NT2/D1 (cell line): ENCODE measurements at regions not wholly inside any gene's neighbourhood (a gene's known extent, or its start where the extent isn't known, plus 50 kb on each side); places are given as distances from the start of the nearest gene placed in this dataset.
"Not testable (repeated sequence)": the region's sequence is repeated elsewhere in the genome, so short reads cannot be mapped to it uniquely, and the experiment has no call there.

Source experiments
- DNase-seq: peaks from one replicate; pipeline ENCODE4 v3.0.0-alpha.2; 2011; ENCODE audit warnings: low read depth, low spot score
- H3K27me3 ChIP-seq: 2 replicates; pipeline ENCODE4 v1.6.0; 2011; ENCODE audit warnings: mild to moderate bottlenecking; ENCODE audit not compliant: insufficient read length, insufficient read depth
- H3K36me3 ChIP-seq: 2 replicates; pipeline ENCODE4 v1.6.1; 2011; ENCODE audit warnings: mild to moderate bottlenecking, low read length, mixed read lengths; ENCODE audit not compliant: insufficient read depth, insufficient read length
- H3K4me1 ChIP-seq: 2 replicates; pipeline ENCODE4 v1.5.1; 2011; ENCODE audit not compliant: insufficient read depth, insufficient read length
- H3K4me3 ChIP-seq: 2 replicates; pipeline ENCODE4 v1.5.1; 2011; ENCODE audit warnings: low read depth; ENCODE audit not compliant: insufficient read length
- H3K9ac ChIP-seq: 2 replicates; pipeline ENCODE4 v1.6.0; 2011; ENCODE audit warnings: low read depth; ENCODE audit not compliant: insufficient read length
- H3K9me3 ChIP-seq: 2 replicates; pipeline ENCODE4 v1.5.1; 2011; ENCODE audit warnings: mild to moderate bottlenecking, low read length; ENCODE audit not compliant: insufficient read depth
- SUZ12 ChIP-seq: IDR thresholded peaks from 2 replicates; pipeline ENCODE4 v1.6.1; 2011; ENCODE audit not compliant: insufficient read length, insufficient read depth; ENCODE audit errors: extremely low read depth
- YY1 ChIP-seq: IDR thresholded peaks from 2 replicates; pipeline ENCODE4 v1.6.1; 2011; ENCODE audit not compliant: insufficient read length, insufficient read depth
- ZNF274 ChIP-seq: IDR thresholded peaks from 2 replicates; pipeline ENCODE4 v1.6.1; 2011; ENCODE audit warnings: mild to moderate bottlenecking, low read depth, low read length

- Histone ChIP-seq H3K4me3 (no peak overlapping the region), H3K9ac (no peak overlapping the region), H3K9me3 (no peaks in the 10 kb centered on the region; the same call in 1 of the 2 replicates), H3K27me3 (no peaks in the 10 kb centered on the region), H3K36me3 (no peaks in the 10 kb centered on the region), H3K4me1 (peaks cover 4% of the 10 kb centered on the region)
- no peak for DNase-seq
- no peak for TF ChIP-seq YY1
- no peak for TF ChIP-seq ZNF274
- TF ChIP-seq SUZ12, result no peak
Observed at GRCh38 chr12:105482951-105483350, 152.5 kb downstream of the C12orf75 start.

- no peak overlapping the region for H3K4me3 ChIP-seq
- H3K9ac ChIP-seq, result no peak overlapping the region
- H3K36me3 ChIP-seq, result no peaks in the 10 kb centered on the region
- no peaks in the 10 kb centered on the region for H3K27me3 ChIP-seq
- TF ChIP-seq SUZ12 (no peak), ZNF274 (no peak), YY1 (no peak)
- no peaks in the 10 kb centered on the region; the same call in 1 of the 2 replicates for H3K9me3 ChIP-seq
- no peak for DNase-seq
- H3K4me1 ChIP-seq, result peaks cover 4% of the 10 kb centered on the region
Observed at GRCh38 chr12:105483691-105484090, 153.2 kb downstream of the C12orf75 start.

- Histone ChIP-seq H3K4me1 (peaks cover 4% of the 10 kb centered on the region), H3K9ac (no peak overlapping the region), H3K4me3 (no peak overlapping the region), H3K36me3 (no peaks in the 10 kb centered on the region), H3K27me3 (no peaks in the 10 kb centered on the region), H3K9me3 (no peaks in the 10 kb centered on the region; the same call in 1 of the 2 replicates)
- TF ChIP-seq ZNF274 (no peak), SUZ12 (no peak), YY1 (no peak)
- DNase-seq, result no peak
Observed at GRCh38 chr12:105485321-105485910, 154.9 kb downstream of the C12orf75 start.

GRCh38 chr12:105485921-105486320, 155.4 kb downstream of the C12orf75 start:
- DNase-seq, result no peak
- no peak for TF ChIP-seq ZNF274
- no peak for TF ChIP-seq YY1
- no peak for TF ChIP-seq SUZ12
- H3K27me3 ChIP-seq, result no peaks in the 10 kb centered on the region
- H3K36me3 ChIP-seq, result no peaks in the 10 kb centered on the region
- no peak overlapping the region for H3K4me3 ChIP-seq
- H3K9ac ChIP-seq, result no peak overlapping the region
- H3K9me3 ChIP-seq, result no peaks in the 10 kb centered on the region; the same call in 1 of the 2 replicates
- peaks cover 4% of the 10 kb centered on the region for H3K4me1 ChIP-seq

GRCh38 chr12:105487963-105488362, 157.5 kb downstream of the C12orf75 start:
- Histone ChIP-seq H3K4me3 (no peak overlapping the region), H3K36me3 (no peaks in the 10 kb centered on the region), H3K9me3 (no peaks in the 10 kb centered on the region; the same call in 1 of the 2 replicates), H3K27me3 (no peaks in the 10 kb centered on the region), H3K9ac (no peak overlapping the region), H3K4me1 (peaks cover 4% of the 10 kb centered on the region)
- TF ChIP-seq SUZ12 (no peak), YY1 (no peak), ZNF274 (no peak)
- no peak for DNase-seq

- H3K27me3 ChIP-seq, result no peaks in the 10 kb centered on the region
- peaks cover 7% of the 10 kb centered on the region; the same call in 1 of the 2 replicates for H3K9me3 ChIP-seq
- no peaks in the 10 kb centered on the region for H3K36me3 ChIP-seq
- no peaks in the 10 kb centered on the region for H3K4me1 ChIP-seq
- H3K9ac ChIP-seq, result no peak overlapping the region
- no peak overlapping the region for H3K4me3 ChIP-seq
- DNase-seq, result no peak
- TF ChIP-seq YY1 (no peak), SUZ12 (no peak), ZNF274 (no peak)
Observed at GRCh38 chr12:105492591-105493545, 162.4 kb downstream of the C12orf75 start.

- Histone ChIP-seq H3K4me3 (no peak overlapping the region), H3K4me1 (no peaks in the 10 kb centered on the region), H3K9ac (no peak overlapping the region), H3K27me3 (no peaks in the 10 kb centered on the region), H3K36me3 (no peaks in the 10 kb centered on the region), H3K9me3 (peaks cover 7% of the 10 kb centered on the region; the same call in 1 of the 2 replicates)
- TF ChIP-seq YY1 (no peak), ZNF274 (no peak), SUZ12 (no peak)
- DNase-seq, result no peak
Observed at GRCh38 chr12:105499205-105499604, 168.7 kb downstream of the C12orf75 start.

- H3K9me3 ChIP-seq, DNase-seq, H3K4me1 ChIP-seq, H3K9ac ChIP-seq, H3K4me3 ChIP-seq, H3K36me3 ChIP-seq, H3K27me3 ChIP-seq: not testable (repeated sequence)
Observed at GRCh38 chr12:105500676-105501075, 170.2 kb downstream of the C12orf75 start.
